ENCODE measurements at regions not wholly inside any gene's neighbourhood (a gene's known extent, or its start where the extent isn't known, plus 50 kb on each side); places are given as distances from the start of the nearest gene placed in this dataset.

GRCh38 chr4:24214796-24215195 is 324.9 kb upstream of the PPARGC1A start:
- peaks cover 0 to 3% of the 10 kb centered on the region in 2 donors for H3K4me1 ChIP-seq
- no peaks in the 10 kb centered on the region for H3K27me3 ChIP-seq
- H3K9me3 ChIP-seq, result no peaks in the 10 kb centered on the region
- in situ Hi-C loops (cut with MboI; ENCODE audit: low sequenced_read_pairs in 4 of 4) (no loop called here), intact Hi-C loops (cut with DNase I; ENCODE audit: low total_unique reads) (no loop called here)
- no peak for ATAC-seq
- TF ChIP-seq POLR2A (IDR thresholded peaks at IDR 0.05) (no peak), CTCF (IDR thresholded peaks at IDR 0.05 in 4 of 5, conservative IDR thresholded peaks at IDR 0.05 in 1 of 5) (no peak)
- H3K27ac ChIP-seq, result no peak overlapping the region
- H3K36me3 ChIP-seq, result no peaks in the 10 kb centered on the region
- no peak for DNase-seq
- no peak overlapping the region for H3K4me3 ChIP-seq

GRCh38 chr4:24213961-24214360 is 324.1 kb upstream of the PPARGC1A start:
- no peak for DNase-seq
- TF ChIP-seq CTCF (IDR thresholded peaks at IDR 0.05 in 4 of 5, conservative IDR thresholded peaks at IDR 0.05 in 1 of 5) (no peak), POLR2A (IDR thresholded peaks at IDR 0.05) (no peak)
- Histone ChIP-seq H3K4me3 (no peak overlapping the region), H3K9me3 (no peaks in the 10 kb centered on the region), H3K4me1 (peaks cover 0 to 3% of the 10 kb centered on the region in 2 donors), H3K36me3 (no peaks in the 10 kb centered on the region), H3K27me3 (no peaks in the 10 kb centered on the region), H3K27ac (no peak overlapping the region)
- in situ Hi-C loops (cut with MboI; ENCODE audit: low sequenced_read_pairs in 4 of 4), result no loop called here
- intact Hi-C loops (cut with DNase I; ENCODE audit: low total_unique reads), result no loop called here
- ATAC-seq, result no peak

DNA sequence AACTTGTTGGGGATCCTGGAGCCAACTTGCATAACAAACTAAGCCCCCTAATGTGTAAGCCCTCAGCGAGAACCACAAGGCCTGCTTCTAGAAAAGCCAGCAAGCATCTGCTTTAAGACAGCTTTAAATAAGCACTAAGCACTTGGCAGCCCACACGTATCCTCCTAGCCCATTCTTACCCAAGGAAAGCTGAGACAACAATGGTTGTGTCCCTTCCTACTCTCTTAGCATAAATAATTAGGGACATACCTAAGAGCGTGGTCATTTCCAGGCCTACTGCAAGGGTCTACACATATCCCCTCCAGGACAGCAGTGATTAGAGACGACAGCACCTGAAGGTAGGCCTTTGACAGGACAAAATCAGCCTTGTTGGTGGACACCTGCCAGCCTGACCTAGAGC is 322.8 kb upstream of the PPARGC1A start:
- no peak overlapping the region for H3K4me3 ChIP-seq
- DNase-seq, result no peak
- H3K9me3 ChIP-seq, result no peaks in the 10 kb centered on the region
- H3K27me3 ChIP-seq, result no peaks in the 10 kb centered on the region
- intact Hi-C loops (cut with DNase I; ENCODE audit: low total_unique reads), result no loop called here
- TF ChIP-seq CTCF (IDR thresholded peaks at IDR 0.05 in 4 of 5, conservative IDR thresholded peaks at IDR 0.05 in 1 of 5) (no peak), POLR2A (IDR thresholded peaks at IDR 0.05) (no peak)
- ATAC-seq, result no peak
- H3K4me1 ChIP-seq, result peaks cover 0 to 3% of the 10 kb centered on the region in 2 donors
- no peaks in the 10 kb centered on the region for H3K36me3 ChIP-seq
- in situ Hi-C loops (cut with MboI; ENCODE audit: low sequenced_read_pairs in 4 of 4), result no loop called here
- no peak overlapping the region for H3K27ac ChIP-seq

DNA sequence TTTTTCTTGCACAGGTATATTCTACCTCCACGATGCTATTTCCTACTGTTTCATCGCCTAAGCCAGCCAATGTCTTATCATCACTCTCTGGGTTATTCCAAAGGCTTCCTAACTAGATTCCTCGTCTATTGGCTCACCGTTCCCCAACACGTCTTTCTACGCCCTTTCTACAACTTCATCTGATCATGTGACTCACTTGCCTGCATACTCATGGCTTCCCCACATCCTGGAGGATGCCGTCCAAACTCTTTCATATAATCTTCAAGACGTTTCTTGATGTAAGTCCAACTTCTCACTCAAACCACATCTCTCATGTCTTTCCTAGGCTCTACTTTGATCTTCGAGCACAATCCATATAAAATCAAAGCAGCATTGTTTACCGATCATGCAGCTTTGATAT is 322.0 kb upstream of the PPARGC1A start:
- in situ Hi-C loops (cut with MboI; ENCODE audit: low sequenced_read_pairs in 4 of 4), result no loop called here
- TF ChIP-seq CTCF (IDR thresholded peaks at IDR 0.05 in 4 of 5, conservative IDR thresholded peaks at IDR 0.05 in 1 of 5) (no peak), POLR2A (IDR thresholded peaks at IDR 0.05) (no peak)
- ATAC-seq (no peak), DNase-seq (no peak)
- Histone ChIP-seq H3K4me1 (peaks cover 0 to 3% of the 10 kb centered on the region in 2 donors), H3K4me3 (no peak overlapping the region), H3K9me3 (no peaks in the 10 kb centered on the region), H3K27ac (no peak overlapping the region), H3K36me3 (no peaks in the 10 kb centered on the region), H3K27me3 (no peaks in the 10 kb centered on the region)
- intact Hi-C loops (cut with DNase I; ENCODE audit: low total_unique reads), result no loop called here

- Histone ChIP-seq H3K36me3 (no peaks in the 10 kb centered on the region), H3K4me1 (peaks cover 0 to 3% of the 10 kb centered on the region in 2 donors), H3K27ac (no peak overlapping the region), H3K4me3 (no peak overlapping the region), H3K27me3 (no peaks in the 10 kb centered on the region), H3K9me3 (no peaks in the 10 kb centered on the region)
- peak in 1 of 2 donors; percentile 33 for DNase-seq
- peak; percentile 70 to 72 for ATAC-seq
- TF ChIP-seq CTCF (IDR thresholded peaks at IDR 0.05 in 4 of 5, conservative IDR thresholded peaks at IDR 0.05 in 1 of 5) (no peak), POLR2A (IDR thresholded peaks at IDR 0.05) (no peak)
- in situ Hi-C loops (cut with MboI; ENCODE audit: low sequenced_read_pairs in 4 of 4), result no loop called here
- intact Hi-C loops (cut with DNase I; ENCODE audit: low total_unique reads), result no loop called here
Observed at GRCh38 chr4:24210332-24210902, 320.6 kb upstream of the PPARGC1A start.
